CD14-positive monocyte (primary cell): ENCODE measurements at regions not wholly inside any gene's neighbourhood (a gene's known extent, or its start where the extent isn't known, plus 50 kb on each side); places are given as distances from the start of the nearest gene placed in this dataset.

Experiments
- DNase-seq, 3 donors: peaks; one replicate each; pipeline ENCODE4 v3.0.0-alpha.2; 2011 to 2022
- H2AFZ ChIP-seq: 2 replicates; pipeline ENCODE4 v1.6.0; 2012; ENCODE audit warnings: mild to moderate bottlenecking, low read depth, low read length, inconsistent platforms; ENCODE audit not compliant: insufficient read depth, poor library complexity, severe bottlenecking
- H3K27ac ChIP-seq, 2 donors: 1 replicate in 1 of 2; 2 replicates in 1 of 2; pipeline ENCODE4 v1.5.1; 2012 to 2013; ENCODE audit warnings: low read length in 2 of 2, control low read depth in 1 of 2, inconsistent platforms in 1 of 2, low read depth in 1 of 2, mild to moderate bottlenecking in 1 of 2
- H3K27me3 ChIP-seq, 2 donors: one replicate each; pipeline versions ENCODE4 v1.6.0 to v1.6.1; 2011 to 2013; ENCODE audit warnings: low read length in 2 of 2; ENCODE audit not compliant: control insufficient read depth in 2 of 2, insufficient read depth in 2 of 2
- H3K36me3 ChIP-seq, 2 donors: replicated peaks in 1 of 2; 1 replicate in 1 of 2; 2 replicates in 1 of 2; pipeline versions ENCODE4 v1.5.1 to v1.6.1; 2012 to 2013; ENCODE audit warnings: low read length in 2 of 2, control low read depth in 1 of 2, inconsistent platforms in 1 of 2, mild to moderate bottlenecking in 1 of 2; ENCODE audit not compliant: insufficient read depth in 2 of 2, control insufficient read depth in 1 of 2
- H3K4me1 ChIP-seq, 2 donors: 1 replicate in 1 of 2; 2 replicates in 1 of 2; pipeline versions ENCODE4 v1.5.1 to v1.6.1; 2012 to 2013; ENCODE audit warnings: low read length in 2 of 2, control low read depth in 1 of 2, inconsistent platforms in 1 of 2, mild to moderate bottlenecking in 1 of 2, moderate library complexity in 1 of 2; ENCODE audit not compliant: insufficient read depth in 2 of 2, control insufficient read depth in 1 of 2
- H3K4me2 ChIP-seq: replicated peaks from 2 replicates; pipeline ENCODE3; 2012; ENCODE audit warnings: low read length, moderate library complexity, mild to moderate bottlenecking; ENCODE audit not compliant: poor library complexity, severe bottlenecking; ENCODE audit errors: extremely low read depth
- H3K4me3 ChIP-seq, 3 experiments: fragments of 200-600 bp in 1 of 3; sonication (generic) in 1 of 3; replicated peaks in 1 of 3; 1 replicate in 2 of 3; 2 replicates in 1 of 3; pipeline ENCODE4 v1.5.1; 2011 to 2013; ENCODE audit warnings: low read length in 3 of 3, mild to moderate bottlenecking in 3 of 3, control low read depth in 2 of 3, low read depth in 2 of 3, inconsistent platforms in 1 of 3, moderate library complexity in 1 of 3
- H3K79me2 ChIP-seq: 2 replicates; pipeline ENCODE4 v1.6.0; 2012; ENCODE audit warnings: mild to moderate bottlenecking, control low read depth, inconsistent platforms, low read length, moderate library complexity; ENCODE audit not compliant: insufficient read depth
- H3K9ac ChIP-seq: 2 replicates; pipeline ENCODE4 v1.6.0; 2017; ENCODE audit warnings: low read length, mild to moderate bottlenecking; ENCODE audit not compliant: insufficient read depth, poor library complexity, severe bottlenecking
- H3K9me3 ChIP-seq, 2 donors: replicated peaks in 1 of 2; 1 replicate in 1 of 2; 2 replicates in 1 of 2; pipeline versions ENCODE4 v1.5.1 to v1.6.1; 2012 to 2013; ENCODE audit warnings: low read length in 2 of 2, control low read depth in 1 of 2; ENCODE audit not compliant: control insufficient read depth in 1 of 2, insufficient read depth in 1 of 2
- H4K20me1 ChIP-seq: 2 replicates; pipeline ENCODE4 v1.6.0; 2012; ENCODE audit warnings: mild to moderate bottlenecking, low read length, control low read depth, moderate library complexity; ENCODE audit not compliant: insufficient read depth
- H3K27ac Mint-ChIP-seq, 7 donors: one replicate each; pipeline ENCODE4 v1.8.0; 2020; ENCODE audit warnings: mild to moderate bottlenecking in 7 of 7, mixed read lengths in 7 of 7, moderate library complexity in 6 of 7, inconsistent platforms in 2 of 7
- H3K27me3 Mint-ChIP-seq, 3 donors: one replicate each; pipeline ENCODE4 v1.8.0; 2021 to 2022; ENCODE audit warnings: low read depth in 3 of 3, mild to moderate bottlenecking in 3 of 3, mixed read lengths in 3 of 3, moderate library complexity in 3 of 3, inconsistent platforms in 1 of 3
- H3K36me3 Mint-ChIP-seq, 2 donors: one replicate each; pipeline ENCODE4 v1.8.0; 2020; ENCODE audit warnings: mixed read lengths in 2 of 2, inconsistent platforms in 1 of 2, mild to moderate bottlenecking in 1 of 2
- H3K4me1 Mint-ChIP-seq: one replicate; pipeline ENCODE4 v1.8.0; 2020; ENCODE audit warnings: mild to moderate bottlenecking, mixed read lengths
- H3K4me3 Mint-ChIP-seq, 2 donors: one replicate each; pipeline ENCODE4 v1.8.0; 2020; ENCODE audit warnings: mild to moderate bottlenecking in 2 of 2, mixed read lengths in 2 of 2, moderate library complexity in 1 of 2
- H3K9me3 Mint-ChIP-seq, 7 donors: one replicate each; pipeline ENCODE4 v1.8.0; 2020 to 2022; ENCODE audit warnings: mixed read lengths in 7 of 7, mild to moderate bottlenecking in 6 of 7, moderate library complexity in 6 of 7, inconsistent platforms in 2 of 7
- CTCF ChIP-seq: fragments of 200-600 bp; IDR thresholded peaks from one replicate; pipeline ENCODE4 v1.8.0; 2022; ENCODE audit warnings: antibody characterized with exemption, mild to moderate bottlenecking
- WGBS: methylation state at CpG from one replicate; pipeline ENCODE4 v1.1.5; 2013; ENCODE audit warnings: missing lambda C conversion rate; ENCODE audit not compliant: insufficient coverage; 5-methylcytosine and 5-hydroxymethylcytosine counted together
- intact Hi-C, 2 donors: fragments of 100-400 bp; cut with micrococcal nuclease; formaldehyde crosslinking; loops; one replicate each; pipeline versions ENCODE4 v1.15.0 to v1.15.1; 2023

GRCh38 chr12:66944365-66944764 lies 265.5 kb upstream of the GRIP1 start:
- Histone ChIP-seq H4K20me1 (no peaks in the 10 kb centered on the region), H2AFZ (no peak overlapping the region), H3K27me3 (no peaks in the 10 kb centered on the region), H3K4me3 (no peak overlapping the region), H3K9me3 (no peaks in the 10 kb centered on the region), H3K9ac (no peak overlapping the region), H3K79me2 (no peaks in the 10 kb centered on the region), H3K36me3 (no peaks in the 10 kb centered on the region), H3K4me1 (no peaks in the 10 kb centered on the region), H3K4me2 (no peak overlapping the region), H3K27ac (no peak overlapping the region)
- TF ChIP-seq CTCF = no peak
- Mint-ChIP-seq H3K9me3 (no peaks in the 10 kb centered on the region), H3K4me3 (no peak overlapping the region), H3K27ac (peak overlapping the region in 1 of 7 donors; percentile 40), H3K4me1 (peaks cover 12% of the 10 kb centered on the region), H3K27me3 (peaks cover 0 to 5% (median 0%) of the 10 kb centered on the region in 3 donors), H3K36me3 (no peaks in the 10 kb centered on the region)
- whole genome bisulfite sequencing = 67% methylated on average over 1 of the region's 2 CpGs
- intact Hi-C loops = no loop called here
- DNase-seq = no peak

GRCh38 chr12:66945189-66945817 lies 266.4 kb upstream of the GRIP1 start:
- H3K36me3 ChIP-seq = no peaks in the 10 kb centered on the region
- H3K4me2 ChIP-seq = no peak overlapping the region
- H3K9me3 ChIP-seq = no peaks in the 10 kb centered on the region
- peaks cover 0 to 5% (median 0%) of the 10 kb centered on the region in 3 donors for H3K27me3 Mint-ChIP-seq
- H4K20me1 ChIP-seq = no peaks in the 10 kb centered on the region
- no peak overlapping the region for H3K4me3 ChIP-seq
- TF ChIP-seq CTCF = no peak
- 71% methylated on average over 1 of the region's 6 CpGs for WGBS
- H3K9ac ChIP-seq = no peak overlapping the region
- peaks cover 0 to 2% (median 0%) of the 10 kb centered on the region in 7 donors for H3K9me3 Mint-ChIP-seq
- no peak overlapping the region for H3K27ac ChIP-seq
- H3K36me3 Mint-ChIP-seq = no peaks in the 10 kb centered on the region
- H3K27me3 ChIP-seq = no peaks in the 10 kb centered on the region
- no peak for DNase-seq
- H2AFZ ChIP-seq = no peak overlapping the region
- H3K27ac Mint-ChIP-seq = no peak overlapping the region
- H3K4me1 Mint-ChIP-seq = peaks cover 12% of the 10 kb centered on the region
- H3K79me2 ChIP-seq = no peaks in the 10 kb centered on the region
- no peaks in the 10 kb centered on the region for H3K4me1 ChIP-seq
- intact Hi-C loops = no loop called here
- no peak overlapping the region for H3K4me3 Mint-ChIP-seq
